ENCODE measurements at regions not wholly inside any gene's neighbourhood (a gene's known extent, or its start where the extent isn't known, plus 50 kb on each side); places are given as distances from the start of the nearest gene placed in this dataset.

DNA sequence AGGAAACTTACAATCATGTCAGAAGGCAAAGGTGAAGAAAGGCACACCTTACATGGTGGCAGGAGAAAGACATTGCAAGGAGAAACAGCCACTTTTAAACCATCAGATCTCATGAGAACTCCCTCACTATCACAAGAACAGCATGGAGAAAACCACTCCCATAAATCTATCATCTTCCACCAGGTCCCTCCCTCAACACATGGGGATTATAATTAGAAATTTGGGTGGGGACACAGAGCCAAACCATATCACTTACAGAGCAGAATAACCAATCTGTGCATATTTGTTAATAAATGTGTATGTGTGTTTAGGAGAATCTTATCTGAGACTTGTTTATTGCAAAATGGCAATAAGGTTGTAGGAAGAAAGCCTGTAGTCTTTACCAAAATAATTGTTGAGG is 205.2 kb upstream of the ANO3 start:
- no peak for TF ChIP-seq CTCF (IDR thresholded peaks at IDR 0.05)
- TF ChIP-seq POLR2A (IDR thresholded peaks at IDR 0.05): no peak
- Histone ChIP-seq H3K36me3 (ENCODE audit: low read depth, missing control alignments) (no peaks in the 10 kb centered on the region), H3K4me3 (no peak overlapping the region), H3K27ac (no peak overlapping the region), H3K27me3 (no peaks in the 10 kb centered on the region), H3K9me3 (no peaks in the 10 kb centered on the region), H3K4me1 (no peaks in the 10 kb centered on the region)
- DNase-seq: no peak
- intact Hi-C loops (cut with DNase I; ENCODE audit: low total_unique reads): no loop called here

GRCh38 chr11:26127336-26127735 is 204.6 kb upstream of the ANO3 start:
- Histone ChIP-seq H3K27ac (no peak overlapping the region), H3K9me3 (no peaks in the 10 kb centered on the region), H3K36me3 (ENCODE audit: low read depth, missing control alignments) (no peaks in the 10 kb centered on the region), H3K27me3 (no peaks in the 10 kb centered on the region), H3K4me3 (no peak overlapping the region), H3K4me1 (no peaks in the 10 kb centered on the region)
- no peak for TF ChIP-seq POLR2A (IDR thresholded peaks at IDR 0.05)
- no peak for TF ChIP-seq CTCF (IDR thresholded peaks at IDR 0.05)
- no peak for DNase-seq
- intact Hi-C loops (cut with DNase I; ENCODE audit: low total_unique reads): no loop called here

- Histone ChIP-seq H3K9me3 (no peaks in the 10 kb centered on the region), H3K36me3 (ENCODE audit: low read depth, missing control alignments) (no peaks in the 10 kb centered on the region), H3K4me3 (no peak overlapping the region), H3K27ac (no peak overlapping the region), H3K4me1 (no peaks in the 10 kb centered on the region), H3K27me3 (no peaks in the 10 kb centered on the region)
- intact Hi-C loops (cut with DNase I; ENCODE audit: low total_unique reads): no loop called here
- TF ChIP-seq POLR2A (IDR thresholded peaks at IDR 0.05) (no peak), CTCF (IDR thresholded peaks at IDR 0.05) (no peak)
- no peak for DNase-seq
These were observed 200.5 kb upstream of the ANO3 start for GRCh38 chr11:26131406-26131805.

- WGBS, 2 donors: 78 to 85% methylated on average over 1 of the region's 1 CpG
These were observed 197.9 kb upstream of the ANO3 start for GRCh38 chr11:26134053-26134452.

More at GRCh38 chr11:26134053-26134452, 197.9 kb upstream of the ANO3 start:
- H3K36me3 ChIP-seq (ENCODE audit: low read depth, missing control alignments): no peaks in the 10 kb centered on the region
- intact Hi-C loops (cut with DNase I; ENCODE audit: low total_unique reads): no loop called here
- H3K4me1 ChIP-seq: no peaks in the 10 kb centered on the region
- H3K27me3 ChIP-seq: no peaks in the 10 kb centered on the region
- H3K27ac ChIP-seq: no peak overlapping the region
- H3K4me3 ChIP-seq: no peak overlapping the region
- TF ChIP-seq CTCF (IDR thresholded peaks at IDR 0.05): no peak
- no peak for TF ChIP-seq POLR2A (IDR thresholded peaks at IDR 0.05)
- no peaks in the 10 kb centered on the region for H3K9me3 ChIP-seq
- no peak for DNase-seq
